Suprapubic skin (tissue), 4 donors: ENCODE measurements at regions not wholly inside any gene's neighbourhood (a gene's known extent, or its start where the extent isn't known, plus 50 kb on each side); places are given as distances from the start of the nearest gene placed in this dataset.
"Not testable (repeated sequence)": the region's sequence is repeated elsewhere in the genome, so short reads cannot be mapped to it uniquely, and the experiment has no call there.

ENCODE experiments used
- DNase-seq, 2 donors: peaks; one replicate each; pipeline ENCODE4 v3.0.0-alpha.2; 2019; ENCODE audit warnings: low spot score in 2 of 2
- H3K27ac ChIP-seq: fragments of 200-600 bp; sonication (generic); one replicate; pipeline ENCODE4 v1.5.1; 2019
- H3K27me3 ChIP-seq: fragments of 200-600 bp; sonication (generic); one replicate; pipeline ENCODE4 v1.5.1; 2019
- H3K36me3 ChIP-seq: fragments of 200-600 bp; sonication (generic); one replicate; pipeline ENCODE4 v1.5.1; 2019
- H3K4me1 ChIP-seq: fragments of 200-600 bp; sonication (generic); one replicate; pipeline ENCODE4 v1.5.1; 2019
- H3K4me3 ChIP-seq: fragments of 200-600 bp; sonication (generic); one replicate; pipeline ENCODE4 v1.5.1; 2019; ENCODE audit warnings: mild to moderate bottlenecking
- H3K9me3 ChIP-seq: fragments of 200-600 bp; sonication (generic); one replicate; pipeline ENCODE4 v1.5.1; 2019
- CTCF ChIP-seq, 2 donors: fragments of 200-600 bp in 1 of 2; fragments of 450-650 bp in 1 of 2; sonication (generic) in 1 of 2; IDR thresholded peaks; one replicate each; pipeline ENCODE4 v1.5.1; 2016 to 2019; ENCODE audit warnings: antibody characterized with exemption in 2 of 2, mild to moderate bottlenecking in 1 of 2, moderate library complexity in 1 of 2
- EP300 ChIP-seq: sonication (generic); formaldehyde crosslinking; IDR thresholded peaks from one replicate; pipeline ENCODE4 v1.6.1; 2017; ENCODE audit warnings: antibody characterized with exemption
- POLR2A ChIP-seq, 2 donors: fragments of 450-650 bp; IDR thresholded peaks; one replicate each; pipeline ENCODE4 v1.6.1; 2017; ENCODE audit warnings: antibody characterized with exemption in 2 of 2, mild to moderate bottlenecking in 2 of 2, moderate library complexity in 2 of 2
- POLR2AphosphoS5 ChIP-seq, 3 donors: sonication (generic); formaldehyde crosslinking; IDR thresholded peaks; one replicate each; pipeline ENCODE4 v1.6.1; 2017; ENCODE audit warnings: antibody characterized with exemption in 3 of 3
- WGBS: methylation state at CpG from one replicate; pipeline ENCODE4 v1.1.5; 2018; 5-methylcytosine and 5-hydroxymethylcytosine counted together

GRCh38 chr12:68984796-68985573 is 52.0 kb upstream of the CPM start:
- Histone ChIP-seq H3K27ac (no peak overlapping the region), H3K4me3 (no peak overlapping the region), H3K9me3 (peaks cover 3% of the 10 kb centered on the region), H3K36me3 (no peaks in the 10 kb centered on the region), H3K4me1 (no peaks in the 10 kb centered on the region), H3K27me3 (no peaks in the 10 kb centered on the region)
- WGBS: 80% methylated on average over 8 of the region's 8 CpGs
- no peak for TF ChIP-seq POLR2A (IDR thresholded peaks at IDR 0.05)
- TF ChIP-seq POLR2AphosphoS5 (IDR thresholded peaks at IDR 0.05): no peak
- TF ChIP-seq CTCF (IDR thresholded peaks at IDR 0.05): no peak
- TF ChIP-seq EP300: no peak
- DNase-seq: no peak

GRCh38 chr12:68997526-68997925 is 64.6 kb upstream of the CPM start:
- H3K27me3 ChIP-seq, H3K27ac ChIP-seq, H3K36me3 ChIP-seq, H3K4me3 ChIP-seq, DNase-seq, H3K4me1 ChIP-seq, H3K9me3 ChIP-seq: not testable (repeated sequence)
- WGBS: 96% methylated on average over 4 of the region's 4 CpGs

- 46% methylated on average over 1 of the region's 1 CpG for WGBS
- Histone ChIP-seq H3K4me3 (no peak overlapping the region), H3K9me3 (no peaks in the 10 kb centered on the region), H3K27me3 (no peaks in the 10 kb centered on the region), H3K4me1 (no peaks in the 10 kb centered on the region), H3K27ac (no peak overlapping the region), H3K36me3 (no peaks in the 10 kb centered on the region)
- no peak for DNase-seq
- TF ChIP-seq EP300: no peak
- no peak for TF ChIP-seq POLR2AphosphoS5 (IDR thresholded peaks at IDR 0.05)
- no peak for TF ChIP-seq CTCF (IDR thresholded peaks at IDR 0.05)
- no peak for TF ChIP-seq POLR2A (IDR thresholded peaks at IDR 0.05)
Observed at GRCh38 chr12:68998041-68998440, 65.1 kb upstream of the CPM start.

- H3K4me3 ChIP-seq: no peak overlapping the region
- no peak for DNase-seq
- H3K27ac ChIP-seq: no peak overlapping the region
- WGBS: 94% methylated on average over 3 of the region's 3 CpGs
- no peaks in the 10 kb centered on the region for H3K4me1 ChIP-seq
- no peaks in the 10 kb centered on the region for H3K9me3 ChIP-seq
- H3K36me3 ChIP-seq: no peaks in the 10 kb centered on the region
- no peaks in the 10 kb centered on the region for H3K27me3 ChIP-seq
- TF ChIP-seq POLR2AphosphoS5 (IDR thresholded peaks at IDR 0.05) (no peak), CTCF (IDR thresholded peaks at IDR 0.05) (no peak), POLR2A (IDR thresholded peaks at IDR 0.05) (no peak), EP300 (no peak)
Observed at GRCh38 chr12:69000074-69000473, 67.1 kb upstream of the CPM start.

- no peaks in the 10 kb centered on the region for H3K9me3 ChIP-seq
- WGBS: 71% methylated on average over 2 of the region's 2 CpGs
- no peak overlapping the region for H3K27ac ChIP-seq
- no peaks in the 10 kb centered on the region for H3K4me1 ChIP-seq
- TF ChIP-seq POLR2A (IDR thresholded peaks at IDR 0.05) (no peak), CTCF (IDR thresholded peaks at IDR 0.05) (no peak), POLR2AphosphoS5 (IDR thresholded peaks at IDR 0.05) (no peak), EP300 (no peak)
- no peak overlapping the region for H3K4me3 ChIP-seq
- H3K36me3 ChIP-seq: no peaks in the 10 kb centered on the region
- no peaks in the 10 kb centered on the region for H3K27me3 ChIP-seq
- DNase-seq: no peak
Observed at GRCh38 chr12:69000540-69001243, 67.7 kb upstream of the CPM start.
